ENCODE measurements at regions not wholly inside any gene's neighbourhood (a gene's known extent, or its start where the extent isn't known, plus 50 kb on each side); places are given as distances from the start of the nearest gene placed in this dataset.

DNA sequence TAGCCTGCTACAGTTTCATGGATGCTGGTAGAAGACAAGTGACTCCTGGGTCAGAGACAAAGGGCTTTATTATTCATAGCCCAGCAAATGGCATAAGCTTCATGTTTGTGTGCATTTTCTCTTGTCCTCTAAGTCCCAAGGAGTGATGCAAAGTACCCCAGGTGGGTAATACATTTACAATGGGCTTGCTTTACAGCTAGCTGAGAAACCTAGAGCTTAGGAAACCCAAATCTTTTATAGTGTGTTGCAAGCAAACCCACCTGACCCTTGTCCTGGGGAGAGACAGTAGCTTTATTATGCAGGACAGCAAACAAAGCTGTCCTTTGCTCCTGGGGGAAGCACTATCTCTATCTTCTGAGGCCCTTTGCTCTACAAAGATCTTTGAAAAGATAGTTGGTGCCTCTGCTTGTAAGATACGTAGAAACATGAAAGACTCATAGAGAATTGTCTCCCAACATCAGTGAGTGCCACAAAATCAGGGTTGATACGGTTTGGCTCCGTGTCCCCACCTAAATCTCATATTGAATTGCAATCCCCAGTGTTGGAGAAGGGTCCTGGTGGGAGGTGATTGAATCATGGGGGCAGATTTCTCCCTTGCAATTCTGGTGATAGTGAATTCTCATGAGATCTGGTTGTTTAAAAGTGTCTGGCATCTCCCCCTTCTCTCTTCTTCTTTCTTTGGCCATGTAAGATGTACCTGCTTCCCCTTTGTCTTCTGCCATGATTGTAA, 315.8 kb upstream of the USP24 start:
- TF ChIP-seq, protein P1, sequence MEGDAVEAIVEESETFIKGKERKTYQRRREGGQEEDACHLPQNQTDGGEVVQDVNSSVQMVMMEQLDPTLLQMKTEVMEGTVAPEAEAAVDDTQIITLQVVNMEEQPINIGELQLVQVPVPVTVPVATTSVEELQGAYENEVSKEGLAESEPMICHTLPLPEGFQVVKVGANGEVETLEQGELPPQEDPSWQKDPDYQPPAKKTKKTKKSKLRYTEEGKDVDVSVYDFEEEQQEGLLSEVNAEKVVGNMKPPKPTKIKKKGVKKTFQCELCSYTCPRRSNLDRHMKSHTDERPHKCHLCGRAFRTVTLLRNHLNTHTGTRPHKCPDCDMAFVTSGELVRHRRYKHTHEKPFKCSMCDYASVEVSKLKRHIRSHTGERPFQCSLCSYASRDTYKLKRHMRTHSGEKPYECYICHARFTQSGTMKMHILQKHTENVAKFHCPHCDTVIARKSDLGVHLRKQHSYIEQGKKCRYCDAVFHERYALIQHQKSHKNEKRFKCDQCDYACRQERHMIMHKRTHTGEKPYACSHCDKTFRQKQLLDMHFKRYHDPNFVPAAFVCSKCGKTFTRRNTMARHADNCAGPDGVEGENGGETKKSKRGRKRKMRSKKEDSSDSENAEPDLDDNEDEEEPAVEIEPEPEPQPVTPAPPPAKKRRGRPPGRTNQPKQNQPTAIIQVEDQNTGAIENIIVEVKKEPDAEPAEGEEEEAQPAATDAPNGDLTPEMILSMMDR (IDR thresholded peaks at IDR 0.05) = no peak
- no peak for TF ChIP-seq POLR2A (IDR thresholded peaks at IDR 0.05)
